Hepatocyte (in vitro differentiated cells): ENCODE measurements at regions not wholly inside any gene's neighbourhood (a gene's known extent, or its start where the extent isn't known, plus 50 kb on each side); places are given as distances from the start of the nearest gene placed in this dataset.

Experiments
- DNase-seq: peaks from one replicate; pipeline ENCODE4 v3.0.0-alpha.2; 2016; ENCODE audit warnings: low spot score
- H2AFZ ChIP-seq: fragments of 200-600 bp; sonication (generic); 2 replicates; pipeline ENCODE4 v1.6.0; 2016; ENCODE audit warnings: antibody characterized with exemption, mild to moderate bottlenecking
- H3K27ac ChIP-seq: fragments of 200-600 bp; sonication (generic); 2 replicates; pipeline ENCODE4 v1.5.1; 2016; ENCODE audit warnings: mild to moderate bottlenecking
- H3K27me3 ChIP-seq: fragments of 200-600 bp; sonication (generic); 2 replicates; pipeline ENCODE4 v1.6.1; 2016
- H3K36me3 ChIP-seq: fragments of 200-600 bp; sonication (generic); replicated peaks from 2 replicates; pipeline ENCODE4 v1.5.1; 2016; ENCODE audit warnings: low read depth; ENCODE audit not compliant: insufficient read depth
- H3K4me1 ChIP-seq: fragments of 200-600 bp; sonication (generic); 2 replicates; pipeline ENCODE4 v1.5.1; 2016; ENCODE audit warnings: mild to moderate bottlenecking, moderate library complexity; ENCODE audit not compliant: insufficient read depth
- H3K4me2 ChIP-seq: fragments of 200-600 bp; sonication (generic); 2 replicates; pipeline ENCODE4 v1.6.0; 2016
- H3K4me3 ChIP-seq: fragments of 200-600 bp; sonication (generic); 2 replicates; pipeline ENCODE4 v1.5.1; 2016; ENCODE audit warnings: mild to moderate bottlenecking
- H3K79me2 ChIP-seq: fragments of 200-600 bp; sonication (generic); 2 replicates; pipeline ENCODE4 v1.6.0; 2017; ENCODE audit warnings: mild to moderate bottlenecking
- H3K9me2 ChIP-seq: fragments of 200-600 bp; sonication (generic); replicated peaks from 2 replicates; pipeline ENCODE4 v1.6.0; 2017; ENCODE audit warnings: mild to moderate bottlenecking; ENCODE audit not compliant: insufficient read depth
- H3K9me3 ChIP-seq: fragments of 200-600 bp; sonication (generic); 2 replicates; pipeline ENCODE4 v1.5.1; 2016; ENCODE audit warnings: low read depth, mild to moderate bottlenecking
- H4K20me1 ChIP-seq: fragments of 200-600 bp; sonication (generic); 2 replicates; pipeline ENCODE4 v1.6.0; 2016; ENCODE audit warnings: mild to moderate bottlenecking; ENCODE audit not compliant: insufficient read depth, poor library complexity, severe bottlenecking
- CTCF ChIP-seq: fragments of 200-600 bp; sonication (generic); IDR thresholded peaks from 2 replicates; pipeline ENCODE4 v1.5.1; 2016; ENCODE audit warnings: antibody characterized with exemption, mild to moderate bottlenecking; ENCODE audit not compliant: poor library complexity
- EZH2 ChIP-seq: fragments of 200-600 bp; sonication (generic); IDR thresholded peaks from 2 replicates; pipeline ENCODE4 v1.6.1; 2016; ENCODE audit warnings: antibody characterized with exemption, mild to moderate bottlenecking, borderline replicate concordance
- EZH2phosphoT487 ChIP-seq: fragments of 200-600 bp; sonication (generic); IDR thresholded peaks from one replicate; pipeline ENCODE4 v1.6.1; 2018; ENCODE audit warnings: antibody characterized with exemption, mild to moderate bottlenecking, low read depth, moderate library complexity; ENCODE audit not compliant: unreplicated experiment, severe bottlenecking
- WGBS: methylation state at CpG from one replicate; pipeline ENCODE4 v1.1.6; 2016; ENCODE audit warnings: low lambda C conversion rate; ENCODE audit errors: missing lambda C conversion rate; 5-methylcytosine and 5-hydroxymethylcytosine counted together

DNA sequence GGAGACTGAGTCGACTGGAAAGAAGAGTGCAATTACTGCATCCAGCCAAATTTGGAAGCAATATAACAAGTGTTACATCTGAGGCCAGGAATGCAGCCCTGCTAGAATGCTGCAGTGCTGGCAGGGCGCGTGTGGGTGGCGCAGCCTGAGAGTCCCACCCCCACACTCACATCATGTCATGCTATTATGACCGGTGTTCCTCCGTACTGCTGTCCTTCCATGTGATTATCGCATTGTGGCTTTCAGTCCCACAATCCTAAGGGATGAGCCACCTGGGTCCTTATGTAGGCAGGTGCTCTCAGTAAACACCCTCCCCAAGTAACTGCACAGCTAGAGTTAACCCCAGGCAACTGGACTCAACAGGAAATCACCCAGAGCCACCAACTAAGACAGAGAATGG is 122.6 kb upstream of the CPEB2 start:
- Histone ChIP-seq H3K4me2 (no peak overlapping the region), H3K9me3 (no peaks in the 10 kb centered on the region), H3K4me1 (no peaks in the 10 kb centered on the region), H2AFZ (no peak overlapping the region), H4K20me1 (no peaks in the 10 kb centered on the region), H3K27ac (no peak overlapping the region), H3K27me3 (no peaks in the 10 kb centered on the region), H3K4me3 (no peak overlapping the region), H3K9me2 (no peaks in the 10 kb centered on the region), H3K36me3 (no peaks in the 10 kb centered on the region), H3K79me2 (no peaks in the 10 kb centered on the region)
- no peak for TF ChIP-seq EZH2phosphoT487
- no peak for TF ChIP-seq CTCF
- no peak for TF ChIP-seq EZH2
- 88% methylated on average over 7 of the region's 7 CpGs for WGBS
- DNase-seq: no peak

DNA sequence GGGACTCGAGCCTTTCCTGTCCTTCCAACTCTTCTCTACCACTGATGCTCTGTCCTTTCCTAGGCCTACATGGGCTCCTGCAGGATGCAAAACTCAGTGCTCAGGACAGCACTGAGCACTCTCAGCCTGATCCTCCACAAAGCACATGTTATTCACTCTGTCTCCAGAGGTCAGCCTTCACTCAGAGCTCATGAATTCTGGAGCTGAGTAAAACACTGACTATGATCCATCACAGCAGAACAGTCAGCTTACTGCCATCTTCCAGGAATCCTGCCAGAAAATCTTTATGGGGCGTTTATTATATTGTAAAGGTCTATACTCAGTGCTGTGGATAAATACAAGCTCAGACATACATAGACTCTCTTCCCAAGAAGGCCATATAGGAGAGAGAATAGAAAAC is 121.5 kb upstream of the CPEB2 start:
- H3K4me3 ChIP-seq: no peak overlapping the region
- H3K36me3 ChIP-seq: no peaks in the 10 kb centered on the region
- H3K27ac ChIP-seq: no peak overlapping the region
- H3K9me3 ChIP-seq: no peaks in the 10 kb centered on the region
- H2AFZ ChIP-seq: no peak overlapping the region
- no peaks in the 10 kb centered on the region for H3K9me2 ChIP-seq
- 71% methylated on average over 2 of the region's 2 CpGs for WGBS
- no peak overlapping the region for H3K4me2 ChIP-seq
- no peaks in the 10 kb centered on the region for H4K20me1 ChIP-seq
- no peaks in the 10 kb centered on the region for H3K27me3 ChIP-seq
- no peaks in the 10 kb centered on the region for H3K79me2 ChIP-seq
- TF ChIP-seq EZH2phosphoT487 (no peak), EZH2 (no peak), CTCF (no peak)
- DNase-seq: no peak
- no peaks in the 10 kb centered on the region for H3K4me1 ChIP-seq

DNA sequence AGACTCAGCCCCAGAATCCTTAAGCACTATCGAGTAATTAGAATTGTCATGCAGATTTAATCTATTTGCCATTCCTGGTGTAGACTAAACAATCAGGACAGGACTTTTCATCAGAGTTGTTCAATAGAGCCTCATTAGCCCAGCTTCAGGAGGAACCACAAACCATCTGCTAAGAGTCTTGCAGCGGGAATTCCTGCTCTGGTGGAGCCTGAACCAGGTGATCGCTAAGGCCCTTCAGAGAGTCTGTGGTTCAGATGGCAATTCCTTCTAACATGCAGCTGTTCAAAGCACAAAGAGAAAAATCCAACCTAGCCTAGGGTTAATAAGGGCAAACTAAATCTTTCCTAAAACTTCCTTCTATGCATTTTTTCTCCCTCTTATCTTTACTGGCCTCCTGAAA is 119.1 kb upstream of the CPEB2 start:
- Histone ChIP-seq H3K4me2 (no peak overlapping the region), H3K9me3 (no peaks in the 10 kb centered on the region), H3K4me1 (no peaks in the 10 kb centered on the region), H3K27ac (no peak overlapping the region), H3K9me2 (no peaks in the 10 kb centered on the region), H3K27me3 (no peaks in the 10 kb centered on the region), H3K79me2 (no peaks in the 10 kb centered on the region), H4K20me1 (no peaks in the 10 kb centered on the region), H2AFZ (no peak overlapping the region), H3K4me3 (no peak overlapping the region), H3K36me3 (no peaks in the 10 kb centered on the region)
- DNase-seq: no peak
- WGBS: 81% methylated on average over 3 of the region's 3 CpGs
- no peak for TF ChIP-seq EZH2phosphoT487
- TF ChIP-seq CTCF: no peak
- no peak for TF ChIP-seq EZH2

DNA sequence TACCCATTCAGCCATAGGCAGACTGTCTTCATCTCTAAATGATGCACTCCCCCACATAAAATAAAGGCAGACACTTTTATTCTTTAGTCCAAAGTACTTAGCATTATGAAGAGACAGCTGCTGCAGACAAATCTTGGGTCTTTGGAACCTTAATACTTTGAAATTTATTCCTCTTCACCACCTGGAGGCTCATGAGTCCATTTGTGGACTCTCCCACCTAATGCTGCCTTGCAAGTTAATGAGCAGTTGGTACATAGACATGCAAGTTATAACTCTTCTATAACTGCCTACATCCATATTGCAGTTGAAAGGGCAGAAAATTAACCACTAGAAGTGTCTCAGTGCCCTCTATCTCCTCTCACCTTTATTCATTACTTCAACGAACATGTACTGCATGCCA is 118.6 kb upstream of the CPEB2 start:
- Histone ChIP-seq H3K9me3 (no peaks in the 10 kb centered on the region), H3K36me3 (no peaks in the 10 kb centered on the region), H2AFZ (no peak overlapping the region), H3K27ac (no peak overlapping the region), H3K4me2 (no peak overlapping the region), H4K20me1 (no peaks in the 10 kb centered on the region), H3K4me1 (no peaks in the 10 kb centered on the region), H3K9me2 (no peaks in the 10 kb centered on the region), H3K4me3 (no peak overlapping the region), H3K79me2 (no peaks in the 10 kb centered on the region), H3K27me3 (no peaks in the 10 kb centered on the region)
- no peak for DNase-seq
- TF ChIP-seq EZH2phosphoT487 (no peak), CTCF (no peak)
- whole genome bisulfite sequencing: 83% methylated on average over 1 of the region's 1 CpG
